Mammary epithelial cell (primary cell): ENCODE measurements at regions not wholly inside any gene's neighbourhood (a gene's known extent, or its start where the extent isn't known, plus 50 kb on each side); places are given as distances from the start of the nearest gene placed in this dataset.

Experiments used
- EZH2 ChIP-seq: IDR thresholded peaks from 2 replicates; pipeline ENCODE4 v1.6.1; 2012; ENCODE audit warnings: low read length, inconsistent platforms, borderline replicate concordance
- TF ChIP-seq, protein P1 (sequence below), 2 donors: IDR thresholded peaks in 1 of 2; conservative IDR thresholded peaks in 1 of 2; 2 replicates each; pipeline ENCODE4 v1.5.1; 2011 to 2012; ENCODE audit warnings: inconsistent platforms in 2 of 2, low read length in 2 of 2, mild to moderate bottlenecking in 2 of 2, control low read depth in 1 of 2, low read depth in 1 of 2; ENCODE audit not compliant: insufficient read depth in 1 of 2; ENCODE audit errors: extremely low read depth in 1 of 2

DNA sequence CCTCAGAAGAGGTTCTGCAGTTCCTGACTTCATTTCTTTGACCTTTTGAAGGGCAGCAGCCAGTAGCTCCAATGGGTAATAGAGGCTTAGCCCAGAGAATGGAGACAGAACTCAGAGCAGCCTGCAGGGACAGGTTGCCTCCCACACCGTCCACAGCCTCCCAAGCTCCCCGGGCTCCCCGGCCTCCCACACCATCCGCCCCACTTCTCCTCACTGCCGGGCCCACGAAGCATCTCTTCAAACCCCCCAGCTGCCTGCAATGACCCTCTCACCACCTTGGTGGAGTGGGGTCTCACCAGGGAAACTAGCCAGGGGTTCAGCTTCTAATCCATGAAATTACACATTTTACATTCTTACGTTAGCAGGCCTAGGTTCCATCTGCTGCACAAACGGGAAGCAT is 652.0 kb upstream of the SALL3 start:
- TF ChIP-seq, protein P1, sequence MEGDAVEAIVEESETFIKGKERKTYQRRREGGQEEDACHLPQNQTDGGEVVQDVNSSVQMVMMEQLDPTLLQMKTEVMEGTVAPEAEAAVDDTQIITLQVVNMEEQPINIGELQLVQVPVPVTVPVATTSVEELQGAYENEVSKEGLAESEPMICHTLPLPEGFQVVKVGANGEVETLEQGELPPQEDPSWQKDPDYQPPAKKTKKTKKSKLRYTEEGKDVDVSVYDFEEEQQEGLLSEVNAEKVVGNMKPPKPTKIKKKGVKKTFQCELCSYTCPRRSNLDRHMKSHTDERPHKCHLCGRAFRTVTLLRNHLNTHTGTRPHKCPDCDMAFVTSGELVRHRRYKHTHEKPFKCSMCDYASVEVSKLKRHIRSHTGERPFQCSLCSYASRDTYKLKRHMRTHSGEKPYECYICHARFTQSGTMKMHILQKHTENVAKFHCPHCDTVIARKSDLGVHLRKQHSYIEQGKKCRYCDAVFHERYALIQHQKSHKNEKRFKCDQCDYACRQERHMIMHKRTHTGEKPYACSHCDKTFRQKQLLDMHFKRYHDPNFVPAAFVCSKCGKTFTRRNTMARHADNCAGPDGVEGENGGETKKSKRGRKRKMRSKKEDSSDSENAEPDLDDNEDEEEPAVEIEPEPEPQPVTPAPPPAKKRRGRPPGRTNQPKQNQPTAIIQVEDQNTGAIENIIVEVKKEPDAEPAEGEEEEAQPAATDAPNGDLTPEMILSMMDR (conservative IDR thresholded peaks at IDR 0.05 in 1 of 2, IDR thresholded peaks at IDR 0.05 in 1 of 2; ENCODE audit: extremely low read depth in 1 of 2, insufficient read depth in 1 of 2, low read depth in 1 of 2, low read length in 2 of 2): no peak
- no peak for TF ChIP-seq EZH2
